ENCODE measurements at regions not wholly inside any gene's neighbourhood (a gene's known extent, or its start where the extent isn't known, plus 50 kb on each side); places are given as distances from the start of the nearest gene placed in this dataset.
"Not testable (repeated sequence)": the region's sequence is repeated elsewhere in the genome, so short reads cannot be mapped to it uniquely, and the experiment has no call there.

DNA sequence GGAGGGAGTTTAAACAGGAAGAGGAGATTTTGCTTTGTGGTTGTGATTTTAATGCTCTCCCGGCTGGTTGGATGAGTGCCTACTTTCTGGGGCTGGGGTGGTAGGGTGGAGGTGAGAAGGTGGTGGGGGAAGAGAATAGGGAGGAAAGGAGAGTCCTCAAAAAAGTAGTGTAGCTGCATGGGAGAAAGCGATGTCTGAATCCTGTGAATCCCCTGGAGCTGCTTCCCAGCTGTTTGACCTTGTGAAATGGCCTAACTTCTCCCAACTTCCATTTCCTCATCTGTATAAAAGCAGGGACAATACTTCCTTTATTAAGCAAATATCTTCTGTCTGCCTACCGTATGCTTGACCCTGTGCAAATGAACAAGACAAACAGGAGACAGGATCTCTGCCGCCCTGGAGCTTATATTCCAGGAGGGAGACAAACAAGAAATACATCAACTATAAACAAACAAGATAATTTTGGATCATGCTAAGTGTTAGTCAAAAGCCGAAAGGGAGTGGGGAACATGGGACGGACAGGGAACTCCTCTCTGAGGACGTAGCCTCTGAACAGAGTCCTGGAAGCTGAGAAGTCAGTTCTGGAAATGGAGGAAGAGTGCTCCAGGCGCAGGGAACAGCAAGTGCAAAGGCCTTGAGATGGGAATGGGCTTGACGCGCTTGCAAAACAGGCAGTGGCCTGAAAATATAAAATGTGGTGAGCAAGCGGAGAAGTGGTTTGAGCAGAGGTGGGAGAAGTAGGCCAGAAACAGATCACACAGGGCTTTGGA, 103.5 kb downstream of the SPRY4 start:
- DNase-seq = no peak

- DNase-seq = no peak
Observed at GRCh38 chr5:142219146-142219545, 105.7 kb downstream of the SPRY4 start.

GRCh38 chr5:142216931-142217330, 107.9 kb downstream of the SPRY4 start:
- DNase-seq = no peak

GRCh38 chr5:142215915-142216681, 107.5 kb downstream of the NDFIP1 start:
- DNase-seq = no peak

GRCh38 chr5:142213077-142213476, 104.5 kb downstream of the NDFIP1 start:
- no peak for DNase-seq

DNA sequence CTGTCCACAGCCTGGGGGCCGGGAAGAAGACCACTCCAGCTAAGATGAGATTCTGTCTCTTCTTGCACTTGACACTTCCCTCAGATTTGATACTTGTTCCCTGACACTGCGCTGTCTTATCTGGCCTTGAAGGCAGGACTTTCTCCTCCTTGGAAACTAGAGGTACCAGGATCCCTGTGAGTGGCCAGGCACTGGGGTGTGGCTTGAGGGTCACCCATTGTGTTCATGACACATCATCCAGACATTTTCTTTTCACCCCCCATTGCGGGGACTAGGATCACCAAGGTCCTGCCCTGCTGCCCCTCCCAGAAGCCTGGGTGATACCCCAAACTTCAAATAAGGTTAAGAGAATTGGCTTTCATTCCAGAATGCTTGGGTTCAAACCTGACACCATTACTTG, 103.3 kb downstream of the NDFIP1 start:
- no peak for DNase-seq

DNA sequence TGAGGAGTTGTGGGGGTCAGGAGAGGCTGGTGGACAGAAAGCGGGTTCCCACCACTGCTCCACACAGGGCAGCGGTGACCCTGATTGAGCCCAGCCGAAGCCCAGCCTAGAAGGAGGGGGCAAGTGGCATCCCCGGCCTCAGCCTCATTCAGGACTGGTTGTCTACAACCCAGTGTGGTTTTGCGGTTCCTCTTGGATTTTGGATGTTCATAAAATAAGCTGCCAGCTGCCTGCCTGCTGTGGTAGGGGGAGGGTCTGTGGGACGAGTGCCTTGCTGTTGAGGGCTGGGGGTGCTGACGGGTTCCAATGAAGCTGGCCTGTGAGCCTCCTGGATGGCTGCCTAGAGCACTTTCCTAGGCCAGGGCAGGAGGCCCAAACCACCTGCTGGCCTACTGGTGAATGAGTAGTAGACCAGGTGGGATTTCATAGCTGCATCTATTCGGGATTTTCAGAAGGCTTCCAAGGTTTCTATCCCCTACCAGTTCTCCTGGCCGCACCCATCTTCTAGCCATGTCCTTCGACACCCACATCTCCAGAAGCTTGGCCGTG, 102.4 kb downstream of the NDFIP1 start:
- no peak for DNase-seq

GRCh38 chr5:142210011-142210410, 101.4 kb downstream of the NDFIP1 start:
- no peak for DNase-seq

DNA sequence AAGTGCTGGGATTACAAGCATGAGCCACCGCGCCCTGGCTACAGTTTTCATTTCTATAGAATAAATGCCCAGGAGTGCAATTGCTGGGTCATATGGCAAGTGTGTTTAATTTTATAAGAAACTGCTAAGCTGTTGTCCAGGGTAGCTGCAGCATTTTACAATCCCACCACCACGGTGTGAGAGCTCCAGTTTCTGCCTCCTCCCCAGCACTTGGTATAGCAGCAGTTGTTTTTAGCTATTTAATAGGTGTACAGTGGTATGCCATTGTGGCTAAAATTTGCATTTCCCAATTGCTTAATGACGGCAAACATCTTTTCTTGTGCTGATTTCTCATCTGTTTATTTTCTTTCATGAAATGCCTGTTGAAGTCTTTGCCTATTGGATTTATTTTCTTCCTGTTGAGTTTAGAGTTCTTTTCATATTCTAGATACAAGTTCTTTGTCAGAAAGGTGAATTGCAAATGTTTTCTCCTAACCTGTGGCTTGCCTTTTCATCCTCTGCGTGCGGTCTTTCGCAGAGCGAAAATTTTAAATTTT, 100.3 kb downstream of the NDFIP1 start:
- DNase-seq = no peak

- DNase-seq = not testable (repeated sequence)
Observed at GRCh38 chr5:142208244-142208643, 99.7 kb downstream of the NDFIP1 start.

DNA sequence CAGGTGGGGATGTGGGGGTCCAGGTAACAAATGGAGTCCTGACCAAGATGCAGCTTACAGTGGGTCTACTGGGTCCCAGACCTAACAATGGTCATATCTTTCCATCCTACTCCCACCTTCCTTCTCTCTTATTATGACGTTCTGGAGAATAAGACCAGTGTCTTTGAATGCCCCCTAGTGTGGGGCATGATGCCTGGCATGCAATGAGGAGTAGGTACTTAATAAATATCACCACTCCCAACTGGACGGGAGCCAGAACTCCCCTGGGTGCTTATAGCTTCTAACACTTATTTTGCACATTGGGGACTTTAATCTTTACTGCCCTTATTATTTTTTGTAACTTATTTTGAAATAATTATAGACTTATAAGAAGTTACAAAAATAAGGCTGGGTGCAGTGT, 98.2 kb downstream of the NDFIP1 start:
- no peak for DNase-seq

GRCh38 chr5:142204219-142204618, 95.6 kb downstream of the NDFIP1 start:
- DNase-seq = no peak
